ENCODE measurements at regions not wholly inside any gene's neighbourhood (a gene's known extent, or its start where the extent isn't known, plus 50 kb on each side); places are given as distances from the start of the nearest gene placed in this dataset.
"Not testable (repeated sequence)": the region's sequence is repeated elsewhere in the genome, so short reads cannot be mapped to it uniquely, and the experiment has no call there.

- DNase-seq (ENCODE audit: extremely low read depth, low read depth): no peak
Measured at GRCh38 chr20:54792688-54793087, 317.3 kb downstream of the DOK5 start.

GRCh38 chr20:54788260-54788659, 312.9 kb downstream of the DOK5 start:
- not testable (repeated sequence) for DNase-seq (ENCODE audit: extremely low read depth, low read depth)

GRCh38 chr20:54782758-54783157, 307.4 kb downstream of the DOK5 start:
- DNase-seq (ENCODE audit: extremely low read depth, low read depth): not testable (repeated sequence)

- DNase-seq (ENCODE audit: extremely low read depth, low read depth): no peak
Measured at GRCh38 chr20:54774426-54774825, 299.0 kb downstream of the DOK5 start.

DNA sequence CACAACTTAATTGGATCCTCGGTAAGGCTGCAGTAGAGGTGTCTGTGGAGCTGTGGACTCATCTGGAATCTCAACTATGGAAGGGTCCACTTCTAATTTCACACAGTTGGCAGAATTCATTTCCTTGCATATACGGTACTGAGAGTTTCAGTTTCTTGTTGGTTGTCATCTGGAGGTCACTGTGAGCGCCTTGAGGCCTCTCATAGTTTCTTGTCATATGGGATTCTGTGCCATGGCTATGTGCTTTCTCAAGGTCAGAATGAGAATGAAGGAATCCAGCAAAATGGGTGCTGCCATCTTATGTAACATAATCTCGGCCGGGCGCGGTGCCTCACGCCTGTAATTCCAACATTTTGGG, 298.2 kb downstream of the DOK5 start:
- no peak for DNase-seq (ENCODE audit: extremely low read depth, low read depth)

- no peak for DNase-seq (ENCODE audit: extremely low read depth, low read depth)
Measured at GRCh38 chr20:54772893-54773642, 297.7 kb downstream of the DOK5 start.

DNA sequence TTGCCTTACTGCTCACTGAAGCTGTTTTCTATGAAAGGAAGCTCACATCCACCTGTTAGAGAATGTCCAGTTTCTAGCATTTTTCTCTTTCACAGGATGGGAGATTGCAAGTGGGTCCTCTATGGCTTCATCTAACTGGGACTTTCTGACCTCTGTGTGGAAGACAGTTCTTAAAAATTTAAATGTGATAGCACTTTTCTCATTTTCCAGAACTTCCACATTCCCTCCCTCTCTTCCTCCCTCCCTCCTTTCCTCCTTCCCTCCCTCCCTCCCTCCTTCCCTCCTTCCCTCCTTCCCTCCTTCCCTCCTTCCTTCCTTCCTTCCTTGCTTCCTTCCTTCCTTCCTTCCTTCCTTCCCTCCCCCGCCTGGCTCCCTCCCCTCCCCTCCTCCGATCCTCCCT, 291.1 kb downstream of the DOK5 start:
- DNase-seq (ENCODE audit: extremely low read depth, low read depth): no peak

- DNase-seq (ENCODE audit: extremely low read depth, low read depth): no peak
Measured at GRCh38 chr20:54763366-54763765, 288.0 kb downstream of the DOK5 start.

- no peak for DNase-seq (ENCODE audit: extremely low read depth, low read depth)
Measured at GRCh38 chr20:54759589-54759988, 284.2 kb downstream of the DOK5 start.

DNA sequence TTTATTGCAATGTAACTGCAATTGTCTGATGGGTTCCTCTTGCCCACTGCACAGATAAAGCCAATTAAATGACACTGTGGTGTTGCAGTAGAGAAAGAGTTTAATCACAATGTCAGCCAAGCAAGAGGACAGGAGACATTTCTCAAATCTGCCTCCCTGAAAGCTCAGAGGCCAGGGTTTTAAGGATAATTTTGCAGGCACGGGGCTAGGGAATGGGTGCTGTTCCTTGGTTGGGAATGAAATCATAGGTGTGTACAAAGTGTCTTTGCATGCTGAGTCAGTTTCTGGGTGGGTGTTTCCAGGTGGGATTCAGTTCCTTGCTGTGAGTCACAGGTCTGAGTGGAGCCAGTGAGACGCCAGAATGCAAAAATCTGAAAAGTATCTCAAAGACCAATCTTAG, 271.4 kb downstream of the DOK5 start:
- DNase-seq (ENCODE audit: extremely low read depth, low read depth): no peak

- no peak for DNase-seq (ENCODE audit: extremely low read depth, low read depth)
Measured at GRCh38 chr20:54745780-54746179, 270.4 kb downstream of the DOK5 start.

DNA sequence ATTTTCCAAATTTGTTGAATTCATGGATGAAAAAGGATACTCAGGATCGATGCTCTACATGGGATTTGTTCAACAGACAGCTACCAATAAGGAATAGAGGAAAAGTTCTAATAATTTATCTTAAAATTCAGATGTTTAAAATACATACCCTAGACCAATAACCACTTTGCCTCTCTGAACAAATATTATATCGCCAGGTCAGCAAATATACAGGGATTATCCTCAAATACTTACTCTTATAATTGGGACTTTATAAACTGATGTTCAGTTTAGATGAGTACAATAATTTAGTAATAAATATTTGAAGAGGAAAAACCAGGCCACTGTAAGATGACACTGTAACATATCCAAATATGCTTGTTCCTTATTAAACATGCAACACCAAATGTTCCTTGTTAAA, 268.7 kb downstream of the DOK5 start:
- no peak for DNase-seq (ENCODE audit: extremely low read depth, low read depth)

- DNase-seq (ENCODE audit: extremely low read depth, low read depth): no peak
Measured at GRCh38 chr20:54742193-54742592, 266.8 kb downstream of the DOK5 start.

- no peak for DNase-seq (ENCODE audit: extremely low read depth, low read depth)
Measured at GRCh38 chr20:54736421-54736820, 261.0 kb downstream of the DOK5 start.

- DNase-seq (ENCODE audit: extremely low read depth, low read depth): no peak
Measured at GRCh38 chr20:54733687-54734086, 258.3 kb downstream of the DOK5 start.

GRCh38 chr20:54727490-54727889, 252.1 kb downstream of the DOK5 start:
- DNase-seq (ENCODE audit: extremely low read depth, low read depth): no peak

GRCh38 chr20:54726687-54727300, 251.4 kb downstream of the DOK5 start:
- no peak for DNase-seq (ENCODE audit: extremely low read depth, low read depth)

GRCh38 chr20:54725266-54725665, 249.9 kb downstream of the DOK5 start:
- DNase-seq (ENCODE audit: extremely low read depth, low read depth): not testable (repeated sequence)

DNA sequence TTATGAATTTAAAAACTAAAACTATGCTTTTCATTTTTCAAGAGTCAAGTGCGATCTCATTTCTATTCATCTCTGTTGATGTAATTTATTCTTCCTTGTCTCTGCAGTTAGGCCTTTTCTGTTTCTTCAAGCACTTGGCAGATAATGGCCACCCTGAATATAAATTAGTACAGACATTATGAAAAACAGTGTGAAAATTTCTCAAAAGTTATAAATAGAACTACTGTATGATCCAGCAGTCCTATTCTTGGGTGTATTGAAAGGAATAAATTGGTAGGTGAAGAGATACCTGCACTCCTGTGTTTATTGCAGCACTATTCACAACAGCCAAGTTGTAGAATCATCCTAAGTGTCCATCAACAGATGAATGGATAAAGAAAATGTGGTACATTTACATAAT, 248.3 kb downstream of the DOK5 start:
- DNase-seq (ENCODE audit: extremely low read depth, low read depth): no peak

- no peak for DNase-seq (ENCODE audit: extremely low read depth, low read depth)
Measured at GRCh38 chr20:54717983-54718382, 242.6 kb downstream of the DOK5 start.

GRCh38 chr20:54716790-54717189, 241.4 kb downstream of the DOK5 start:
- no peak for DNase-seq (ENCODE audit: extremely low read depth, low read depth)

- no peak for DNase-seq (ENCODE audit: extremely low read depth, low read depth)
Measured at GRCh38 chr20:54716174-54716747, 240.9 kb downstream of the DOK5 start.
